ENCODE measurements at regions not wholly inside any gene's neighbourhood (a gene's known extent, or its start where the extent isn't known, plus 50 kb on each side); places are given as distances from the start of the nearest gene placed in this dataset.
"Not testable (repeated sequence)": the region's sequence is repeated elsewhere in the genome, so short reads cannot be mapped to it uniquely, and the experiment has no call there.

GRCh38 chr3:144859161-144859560, 887.5 kb downstream of the DIPK2A start:
- no peak for FAIRE-seq

- no peak for FAIRE-seq
Observed at GRCh38 chr3:144864646-144865045, 893.0 kb downstream of the DIPK2A start.

- no peak for FAIRE-seq
Observed at GRCh38 chr3:144865948-144866347, 894.3 kb downstream of the DIPK2A start.

GRCh38 chr3:144866476-144866875, 894.9 kb downstream of the DIPK2A start:
- FAIRE-seq: no peak

GRCh38 chr3:144868506-144868905, 896.9 kb downstream of the DIPK2A start:
- FAIRE-seq: no peak

- no peak for FAIRE-seq
Observed at GRCh38 chr3:144873066-144873465, 901.4 kb downstream of the DIPK2A start.

GRCh38 chr3:144875211-144875610, 903.6 kb downstream of the DIPK2A start:
- no peak for FAIRE-seq

GRCh38 chr3:144877356-144877755, 905.7 kb downstream of the DIPK2A start:
- no peak for FAIRE-seq

GRCh38 chr3:144879701-144880100, 908.1 kb downstream of the DIPK2A start:
- no peak for FAIRE-seq

GRCh38 chr3:144893980-144894379, 922.4 kb downstream of the DIPK2A start:
- FAIRE-seq: no peak

- no peak for FAIRE-seq
Observed at GRCh38 chr3:144894576-144894975, 923.0 kb downstream of the DIPK2A start.

- no peak for FAIRE-seq
Observed at GRCh38 chr3:144900366-144900765, 928.7 kb downstream of the DIPK2A start.

GRCh38 chr3:144907581-144907980, 936.0 kb downstream of the DIPK2A start:
- FAIRE-seq: not testable (repeated sequence)

- FAIRE-seq: no peak
Observed at GRCh38 chr3:144912968-144913367, 941.3 kb downstream of the DIPK2A start.

- FAIRE-seq: no peak
Observed at GRCh38 chr3:144915202-144915601, 943.6 kb downstream of the DIPK2A start.

- no peak for FAIRE-seq
Observed at GRCh38 chr3:144921710-144922109, 950.1 kb downstream of the DIPK2A start.

GRCh38 chr3:144923046-144923775, 951.6 kb downstream of the DIPK2A start:
- FAIRE-seq: no peak

GRCh38 chr3:144930431-144930830, 958.8 kb downstream of the DIPK2A start:
- no peak for FAIRE-seq

GRCh38 chr3:144931590-144931989, 960.0 kb downstream of the DIPK2A start:
- FAIRE-seq: no peak

GRCh38 chr3:144942093-144942837, 970.6 kb downstream of the DIPK2A start:
- FAIRE-seq: no peak

GRCh38 chr3:144942838-144943197, 971.2 kb downstream of the DIPK2A start:
- no peak for FAIRE-seq

- FAIRE-seq: no peak
Observed at GRCh38 chr3:144947895-144948294, 976.3 kb downstream of the DIPK2A start.

- no peak for FAIRE-seq
Observed at GRCh38 chr3:144948711-144949110, 977.1 kb downstream of the DIPK2A start.

- FAIRE-seq: no peak
Observed at GRCh38 chr3:144953959-144954358, 982.3 kb downstream of the DIPK2A start.
